ENCODE measurements at regions not wholly inside any gene's neighbourhood (a gene's known extent, or its start where the extent isn't known, plus 50 kb on each side); places are given as distances from the start of the nearest gene placed in this dataset.

- Histone ChIP-seq H3K4me2 (ENCODE audit: low read length) (no peak overlapping the region), H3K27me3 (ENCODE audit: insufficient read depth, low read length) (no peaks in the 10 kb centered on the region), H3K9me2 (ENCODE audit: low read depth, low read length) (no peaks in the 10 kb centered on the region), H3K4me3 (ENCODE audit: low read depth, low read length, poor library complexity, severe bottlenecking) (no peak overlapping the region), H3K9me3 (ENCODE audit: low read length) (no peaks in the 10 kb centered on the region), H4K20me1 (ENCODE audit: insufficient read depth, low read length) (no peaks in the 10 kb centered on the region), H3K9ac (ENCODE audit: low read length) (no peak overlapping the region), H3F3A (ENCODE audit: insufficient read depth, low read length) (no peaks in the 10 kb centered on the region), H3K4me1 (ENCODE audit: insufficient read depth, low read length, severe bottlenecking) (no peaks in the 10 kb centered on the region), H3K27ac (ENCODE audit: low read depth, low read length, poor library complexity, severe bottlenecking) (no peak overlapping the region), H3K79me2 (ENCODE audit: insufficient read depth, low read length) (no peaks in the 10 kb centered on the region), H3K36me3 (ENCODE audit: insufficient read depth, low read length) (no peaks in the 10 kb centered on the region), H2AFZ (ENCODE audit: low read length) (no peak overlapping the region)
- TF ChIP-seq EZH2 (IDR thresholded peaks at IDR 0.05; ENCODE audit: borderline replicate concordance, low read length) (no peak), CTCF (IDR thresholded peaks at IDR 0.05; ENCODE audit: low read length) (no peak)
Measured at GRCh38 chr15:94847325-94847724, 616.0 kb downstream of the MCTP2 start.

- H3K27ac ChIP-seq (ENCODE audit: low read depth, low read length, poor library complexity, severe bottlenecking): no peak overlapping the region
- no peak for TF ChIP-seq CTCF (IDR thresholded peaks at IDR 0.05; ENCODE audit: low read length)
- TF ChIP-seq EZH2 (IDR thresholded peaks at IDR 0.05; ENCODE audit: borderline replicate concordance, low read length): no peak
- no peak overlapping the region for H3K9ac ChIP-seq (ENCODE audit: low read length)
- no peaks in the 10 kb centered on the region for H3K36me3 ChIP-seq (ENCODE audit: insufficient read depth, low read length)
- H3K79me2 ChIP-seq (ENCODE audit: insufficient read depth, low read length): no peaks in the 10 kb centered on the region
- H3K4me3 ChIP-seq (ENCODE audit: low read depth, low read length, poor library complexity, severe bottlenecking): no peak overlapping the region
- no peak overlapping the region for H2AFZ ChIP-seq (ENCODE audit: low read length)
- H3K4me1 ChIP-seq (ENCODE audit: insufficient read depth, low read length, severe bottlenecking): no peaks in the 10 kb centered on the region
- no peaks in the 10 kb centered on the region for H3K27me3 ChIP-seq (ENCODE audit: insufficient read depth, low read length)
- no peaks in the 10 kb centered on the region for H3F3A ChIP-seq (ENCODE audit: insufficient read depth, low read length)
- no peak overlapping the region for H3K4me2 ChIP-seq (ENCODE audit: low read length)
- no peaks in the 10 kb centered on the region for H3K9me3 ChIP-seq (ENCODE audit: low read length)
- H4K20me1 ChIP-seq (ENCODE audit: insufficient read depth, low read length): no peaks in the 10 kb centered on the region
- H3K9me2 ChIP-seq (ENCODE audit: low read depth, low read length): no peaks in the 10 kb centered on the region
Measured at GRCh38 chr15:94848054-94848453, 616.7 kb downstream of the MCTP2 start.

- H3K79me2 ChIP-seq (ENCODE audit: insufficient read depth, low read length): no peaks in the 10 kb centered on the region
- no peaks in the 10 kb centered on the region for H3K9me3 ChIP-seq (ENCODE audit: low read length)
- no peaks in the 10 kb centered on the region for H3K9me2 ChIP-seq (ENCODE audit: low read depth, low read length)
- H3K4me1 ChIP-seq (ENCODE audit: insufficient read depth, low read length, severe bottlenecking): no peaks in the 10 kb centered on the region
- no peak overlapping the region for H3K4me2 ChIP-seq (ENCODE audit: low read length)
- H2AFZ ChIP-seq (ENCODE audit: low read length): no peak overlapping the region
- no peak overlapping the region for H3K27ac ChIP-seq (ENCODE audit: low read depth, low read length, poor library complexity, severe bottlenecking)
- no peaks in the 10 kb centered on the region for H4K20me1 ChIP-seq (ENCODE audit: insufficient read depth, low read length)
- TF ChIP-seq EZH2 (IDR thresholded peaks at IDR 0.05; ENCODE audit: borderline replicate concordance, low read length) (no peak), CTCF (IDR thresholded peaks at IDR 0.05; ENCODE audit: low read length) (no peak)
- H3K4me3 ChIP-seq (ENCODE audit: low read depth, low read length, poor library complexity, severe bottlenecking): no peak overlapping the region
- H3K27me3 ChIP-seq (ENCODE audit: insufficient read depth, low read length): no peaks in the 10 kb centered on the region
- H3F3A ChIP-seq (ENCODE audit: insufficient read depth, low read length): no peaks in the 10 kb centered on the region
- no peak overlapping the region for H3K9ac ChIP-seq (ENCODE audit: low read length)
- no peaks in the 10 kb centered on the region for H3K36me3 ChIP-seq (ENCODE audit: insufficient read depth, low read length)
Measured at GRCh38 chr15:94855018-94855408, 623.7 kb downstream of the MCTP2 start.
